SK-N-SH (cell line): ENCODE measurements at regions not wholly inside any gene's neighbourhood (a gene's known extent, or its start where the extent isn't known, plus 50 kb on each side); places are given as distances from the start of the nearest gene placed in this dataset.

Experiments
- CTCF ChIA-PET: fragments of 300-600, 350-600 bp; formaldehyde crosslinking; extraction: SDS; loops from one replicate; lab custom pipeline; 2021; lab: Yijun Ruan, JAX
- POLR2A ChIA-PET: fragments of 350-600 bp; sonication (Branson Sonifier 250); formaldehyde crosslinking; extraction: SDS; loops from one replicate; lab custom pipeline; 2020; ENCODE audit warnings: antibody characterized with exemption, inconsistent platforms; lab: Yijun Ruan, JAX
- DNase-seq: peaks from one replicate; pipeline ENCODE4 v3.0.0; 2012
- H2AFZ ChIP-seq: fragments of 200-600 bp; sonication (generic); 2 replicates; pipeline ENCODE4 v1.8.1; 2016; ENCODE audit warnings: antibody characterized with exemption, mild to moderate bottlenecking, low read depth
- H3F3A ChIP-seq: fragments of 200-600 bp; sonication (generic); replicated peaks from 2 replicates; pipeline ENCODE3; 2016; ENCODE audit warnings: antibody characterized with exemption, mild to moderate bottlenecking; ENCODE audit not compliant: insufficient read depth
- H3K27ac ChIP-seq, 2 experiments: fragments of 200-500 bp in 1 of 2; fragments of 200-600 bp in 1 of 2; sonication (Bioruptor generic) in 1 of 2; sonication (generic), shearing (Covaris generic) in 1 of 2; 2 replicates each; pipeline versions ENCODE4 v1.5.1 to v1.6.1; 2014 to 2016; ENCODE audit warnings: low read depth in 2 of 2, inconsistent platforms in 1 of 2, low read length in 1 of 2, mild to moderate bottlenecking in 1 of 2, mixed read lengths in 1 of 2
- H3K27me3 ChIP-seq: fragments of 200-600 bp; sonication (generic), shearing (Covaris generic); 2 replicates; pipeline ENCODE4 v1.6.1; 2016; ENCODE audit warnings: mixed run types; ENCODE audit not compliant: insufficient read depth
- H3K36me3 ChIP-seq, 2 experiments: fragments of 200-500 bp in 1 of 2; fragments of 200-600 bp in 1 of 2; sonication (Bioruptor generic) in 1 of 2; sonication (generic) in 1 of 2; replicated peaks in 1 of 2; 2 replicates each; pipeline versions ENCODE3 to v1.5.1; 2014 to 2016; ENCODE audit warnings: low read length in 1 of 2, mild to moderate bottlenecking in 1 of 2; ENCODE audit not compliant: insufficient read depth in 2 of 2, control insufficient read depth in 1 of 2
- H3K4me1 ChIP-seq, 2 experiments: fragments of 200-500 bp in 1 of 2; fragments of 200-600 bp in 1 of 2; sonication (Bioruptor generic) in 1 of 2; sonication (generic), shearing (Covaris generic) in 1 of 2; 2 replicates each; pipeline versions ENCODE4 v1.5.1 to v1.6.1; 2014 to 2016; ENCODE audit warnings: low read depth in 1 of 2, low read length in 1 of 2, mixed run types in 1 of 2; ENCODE audit not compliant: insufficient read depth in 2 of 2, control insufficient read depth in 1 of 2
- H3K4me2 ChIP-seq: fragments of 200-600 bp; sonication (generic), shearing (Covaris generic); 2 replicates; pipeline ENCODE4 v1.6.1; 2017; ENCODE audit warnings: mixed run types
- H3K4me3 ChIP-seq, 2 experiments: fragments of 200-500 bp in 1 of 2; fragments of 200-600 bp in 1 of 2; sonication (Bioruptor generic) in 1 of 2; sonication (generic), shearing (Covaris generic) in 1 of 2; 2 replicates each; pipeline versions ENCODE4 v1.5.1 to v1.8.1; 2014 to 2016; ENCODE audit warnings: low read depth in 2 of 2, inconsistent platforms in 1 of 2, low read length in 1 of 2, mild to moderate bottlenecking in 1 of 2, mixed read lengths in 1 of 2, moderate library complexity in 1 of 2
- H3K79me2 ChIP-seq: fragments of 200-600 bp; sonication (generic); 2 replicates; pipeline ENCODE4 v1.8.1; 2017; ENCODE audit warnings: mild to moderate bottlenecking; ENCODE audit not compliant: insufficient read depth
- H3K9ac ChIP-seq: fragments of 200-600 bp; sonication (generic); 2 replicates; pipeline ENCODE4 v1.6.1; 2017; ENCODE audit warnings: mixed run types
- H3K9me2 ChIP-seq: fragments of 200-600 bp; sonication (generic); 2 replicates; pipeline ENCODE4 v1.6.1; 2017; ENCODE audit warnings: mixed run types
- H3K9me3 ChIP-seq: fragments of 200-600 bp; sonication (generic); 2 replicates; pipeline ENCODE4 v1.6.1; 2017; ENCODE audit warnings: mixed run types, mild to moderate bottlenecking, moderate library complexity
- H4K20me1 ChIP-seq: fragments of 200-600 bp; sonication (generic); 2 replicates; pipeline ENCODE4 v1.6.1; 2017; ENCODE audit warnings: mild to moderate bottlenecking, mixed run types; ENCODE audit not compliant: insufficient read depth
- CHD2 ChIP-seq: fragments of 150-350 bp; IDR thresholded peaks from 2 replicates; pipeline ENCODE4 v1.6.1; 2018; ENCODE audit warnings: low read length; ENCODE audit not compliant: partially characterized antibody
- EP300 ChIP-seq, 2 experiments: IDR thresholded peaks; 2 replicates each; pipeline versions ENCODE4 v1.4.0 to v1.6.1; 2012; ENCODE audit warnings: borderline replicate concordance in 1 of 2, low read depth in 1 of 2, low read length in 1 of 2
- FOSL2 ChIP-seq: IDR thresholded peaks from 2 replicates; pipeline ENCODE4 v1.4.0; 2012; ENCODE audit warnings: low read depth, mild to moderate bottlenecking, moderate library complexity, borderline replicate concordance
- GATA2 ChIP-seq: sonication (generic); formaldehyde crosslinking; IDR thresholded peaks from 2 replicates; pipeline ENCODE4 v1.5.0; 2020; ENCODE audit warnings: mild to moderate bottlenecking, missing genetic modification reagents
- JUND ChIP-seq: IDR thresholded peaks from 2 replicates; pipeline ENCODE4 v1.4.0; 2012
- MEF2A ChIP-seq: IDR thresholded peaks from 2 replicates; pipeline ENCODE4 v1.4.0; 2012; ENCODE audit warnings: low read depth, borderline replicate concordance
- MXI1 ChIP-seq: IDR thresholded peaks from 2 replicates; pipeline ENCODE4 v1.6.1; 2012; ENCODE audit warnings: mild to moderate bottlenecking, low read depth, low read length, improper control_type of control experiment
- NRF1 ChIP-seq: IDR thresholded peaks from 2 replicates; pipeline ENCODE4 v1.6.1; 2012; ENCODE audit warnings: low read depth, mild to moderate bottlenecking, low read length
- POLR2AphosphoS5 ChIP-seq: IDR thresholded peaks from 2 replicates; pipeline ENCODE4 v1.6.1; 2012; ENCODE audit warnings: low read depth, low read length
- RAD21 ChIP-seq: IDR thresholded peaks from 2 replicates; pipeline ENCODE4 v1.6.1; 2012; ENCODE audit warnings: mild to moderate bottlenecking, low read length
- RCOR1 ChIP-seq: fragments of 150-350 bp; IDR thresholded peaks from 2 replicates; pipeline ENCODE4 v1.6.1; 2017; ENCODE audit warnings: antibody characterized with exemption, low read length
- RFX5 ChIP-seq: IDR thresholded peaks from 2 replicates; pipeline ENCODE4 v1.6.1; 2012; ENCODE audit warnings: mild to moderate bottlenecking, improper control_type of control experiment, low read length
- SIN3A ChIP-seq: IDR thresholded peaks from 2 replicates; pipeline ENCODE4 v1.6.1; 2012; ENCODE audit warnings: low read depth, mild to moderate bottlenecking, low read length, moderate library complexity, borderline replicate concordance
- USF1 ChIP-seq: IDR thresholded peaks from 2 replicates; pipeline ENCODE4 v1.4.0; 2012; ENCODE audit warnings: low read depth, borderline replicate concordance
- YY1 ChIP-seq: IDR thresholded peaks from 2 replicates; pipeline ENCODE4 v1.4.0; 2012; ENCODE audit warnings: low read depth, mild to moderate bottlenecking
- ZBTB33 ChIP-seq: IDR thresholded peaks from 2 replicates; pipeline ENCODE4 v1.4.0; 2012; ENCODE audit warnings: low read depth, borderline replicate concordance
- WGBS: methylation state at CpG from one replicate; pipeline ENCODE4 v1.1.6; 2017; ENCODE audit warnings: low lambda C conversion rate; 5-methylcytosine and 5-hydroxymethylcytosine counted together
- TF ChIP-seq, protein P1 (sequence below): IDR thresholded peaks from 2 replicates; pipeline ENCODE4 v1.4.0; 2012; ENCODE audit warnings: low read depth
- TF ChIP-seq, protein P2 (sequence below): IDR thresholded peaks from 2 replicates; pipeline ENCODE4 v1.6.1; 2012; ENCODE audit warnings: mild to moderate bottlenecking, low read depth, low read length, moderate library complexity
- TF ChIP-seq, protein P3 (sequence below): fragments of 200-600 bp; sonication (generic); IDR thresholded peaks from 2 replicates; pipeline ENCODE4 v1.6.1; 2017; ENCODE audit warnings: antibody characterized with exemption, mild to moderate bottlenecking, moderate library complexity

GRCh38 chr4:23388255-23388654, 501.6 kb downstream of the PPARGC1A start:
- no peaks in the 10 kb centered on the region for H3F3A ChIP-seq
- TF ChIP-seq, protein P1, sequence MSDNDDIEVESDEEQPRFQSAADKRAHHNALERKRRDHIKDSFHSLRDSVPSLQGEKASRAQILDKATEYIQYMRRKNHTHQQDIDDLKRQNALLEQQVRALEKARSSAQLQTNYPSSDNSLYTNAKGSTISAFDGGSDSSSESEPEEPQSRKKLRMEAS: no peak
- no peak for TF ChIP-seq JUND
- TF ChIP-seq, protein P2, sequence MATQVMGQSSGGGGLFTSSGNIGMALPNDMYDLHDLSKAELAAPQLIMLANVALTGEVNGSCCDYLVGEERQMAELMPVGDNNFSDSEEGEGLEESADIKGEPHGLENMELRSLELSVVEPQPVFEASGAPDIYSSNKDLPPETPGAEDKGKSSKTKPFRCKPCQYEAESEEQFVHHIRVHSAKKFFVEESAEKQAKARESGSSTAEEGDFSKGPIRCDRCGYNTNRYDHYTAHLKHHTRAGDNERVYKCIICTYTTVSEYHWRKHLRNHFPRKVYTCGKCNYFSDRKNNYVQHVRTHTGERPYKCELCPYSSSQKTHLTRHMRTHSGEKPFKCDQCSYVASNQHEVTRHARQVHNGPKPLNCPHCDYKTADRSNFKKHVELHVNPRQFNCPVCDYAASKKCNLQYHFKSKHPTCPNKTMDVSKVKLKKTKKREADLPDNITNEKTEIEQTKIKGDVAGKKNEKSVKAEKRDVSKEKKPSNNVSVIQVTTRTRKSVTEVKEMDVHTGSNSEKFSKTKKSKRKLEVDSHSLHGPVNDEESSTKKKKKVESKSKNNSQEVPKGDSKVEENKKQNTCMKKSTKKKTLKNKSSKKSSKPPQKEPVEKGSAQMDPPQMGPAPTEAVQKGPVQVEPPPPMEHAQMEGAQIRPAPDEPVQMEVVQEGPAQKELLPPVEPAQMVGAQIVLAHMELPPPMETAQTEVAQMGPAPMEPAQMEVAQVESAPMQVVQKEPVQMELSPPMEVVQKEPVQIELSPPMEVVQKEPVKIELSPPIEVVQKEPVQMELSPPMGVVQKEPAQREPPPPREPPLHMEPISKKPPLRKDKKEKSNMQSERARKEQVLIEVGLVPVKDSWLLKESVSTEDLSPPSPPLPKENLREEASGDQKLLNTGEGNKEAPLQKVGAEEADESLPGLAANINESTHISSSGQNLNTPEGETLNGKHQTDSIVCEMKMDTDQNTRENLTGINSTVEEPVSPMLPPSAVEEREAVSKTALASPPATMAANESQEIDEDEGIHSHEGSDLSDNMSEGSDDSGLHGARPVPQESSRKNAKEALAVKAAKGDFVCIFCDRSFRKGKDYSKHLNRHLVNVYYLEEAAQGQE: no peak
- TF ChIP-seq, protein P3, sequence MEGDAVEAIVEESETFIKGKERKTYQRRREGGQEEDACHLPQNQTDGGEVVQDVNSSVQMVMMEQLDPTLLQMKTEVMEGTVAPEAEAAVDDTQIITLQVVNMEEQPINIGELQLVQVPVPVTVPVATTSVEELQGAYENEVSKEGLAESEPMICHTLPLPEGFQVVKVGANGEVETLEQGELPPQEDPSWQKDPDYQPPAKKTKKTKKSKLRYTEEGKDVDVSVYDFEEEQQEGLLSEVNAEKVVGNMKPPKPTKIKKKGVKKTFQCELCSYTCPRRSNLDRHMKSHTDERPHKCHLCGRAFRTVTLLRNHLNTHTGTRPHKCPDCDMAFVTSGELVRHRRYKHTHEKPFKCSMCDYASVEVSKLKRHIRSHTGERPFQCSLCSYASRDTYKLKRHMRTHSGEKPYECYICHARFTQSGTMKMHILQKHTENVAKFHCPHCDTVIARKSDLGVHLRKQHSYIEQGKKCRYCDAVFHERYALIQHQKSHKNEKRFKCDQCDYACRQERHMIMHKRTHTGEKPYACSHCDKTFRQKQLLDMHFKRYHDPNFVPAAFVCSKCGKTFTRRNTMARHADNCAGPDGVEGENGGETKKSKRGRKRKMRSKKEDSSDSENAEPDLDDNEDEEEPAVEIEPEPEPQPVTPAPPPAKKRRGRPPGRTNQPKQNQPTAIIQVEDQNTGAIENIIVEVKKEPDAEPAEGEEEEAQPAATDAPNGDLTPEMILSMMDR: no peak
- no peak for TF ChIP-seq POLR2AphosphoS5
- TF ChIP-seq MEF2A: no peak
- TF ChIP-seq RFX5: no peak
- no peak for TF ChIP-seq FOSL2
- no peak for TF ChIP-seq NRF1
- no peak for TF ChIP-seq RCOR1
- TF ChIP-seq YY1: no peak
- no peak for TF ChIP-seq GATA2 (CRISPR knock-in tag)
- TF ChIP-seq MXI1: no peak
- no peak for TF ChIP-seq ZBTB33
- TF ChIP-seq SIN3A: no peak
- no peak for TF ChIP-seq USF1
- no peak for TF ChIP-seq RAD21
- TF ChIP-seq EP300 (IDR thresholded peaks at IDR 0.05; ENCODE audit: borderline replicate concordance in 1 of 2, low read depth in 1 of 2, low read length in 1 of 2): no peak
- no peak for TF ChIP-seq CHD2
- no peaks in the 10 kb centered on the region for H3K4me1 ChIP-seq
- H3K4me2 ChIP-seq: no peak overlapping the region
- H3K9me2 ChIP-seq: no peaks in the 10 kb centered on the region
- no peak overlapping the region for H3K4me3 ChIP-seq
- 0 out of 2 replicates have a peak, but pooled peaks cover under 1% of the 10 kb centered on the region for H3K9me3 ChIP-seq
- no peak overlapping the region for H3K27ac ChIP-seq
- no peaks in the 10 kb centered on the region for H3K27me3 ChIP-seq
- ChIA-PET CTCF (no interaction called here), POLR2A (no interaction called here)
- no peak overlapping the region for H2AFZ ChIP-seq
- no peaks in the 10 kb centered on the region for H3K36me3 ChIP-seq
- no peaks in the 10 kb centered on the region for H3K79me2 ChIP-seq
- no peaks in the 10 kb centered on the region for H4K20me1 ChIP-seq
- H3K9ac ChIP-seq: no peak overlapping the region
- DNase-seq: no peak
- WGBS: 31% methylated on average over 6 of the region's 6 CpGs
